CD14-positive monocyte (primary cell): ENCODE measurements at regions not wholly inside any gene's neighbourhood (a gene's known extent, or its start where the extent isn't known, plus 50 kb on each side); places are given as distances from the start of the nearest gene placed in this dataset.

Experiments
- DNase-seq, 3 donors: peaks; one replicate each; pipeline ENCODE4 v3.0.0-alpha.2; 2011 to 2022
- H2AFZ ChIP-seq: 2 replicates; pipeline ENCODE4 v1.6.0; 2012; ENCODE audit warnings: mild to moderate bottlenecking, low read depth, low read length, inconsistent platforms; ENCODE audit not compliant: insufficient read depth, poor library complexity, severe bottlenecking
- H3K27ac ChIP-seq, 2 donors: 1 replicate in 1 of 2; 2 replicates in 1 of 2; pipeline ENCODE4 v1.5.1; 2012 to 2013; ENCODE audit warnings: low read length in 2 of 2, control low read depth in 1 of 2, inconsistent platforms in 1 of 2, low read depth in 1 of 2, mild to moderate bottlenecking in 1 of 2
- H3K27me3 ChIP-seq, 2 donors: one replicate each; pipeline versions ENCODE4 v1.6.0 to v1.6.1; 2011 to 2013; ENCODE audit warnings: low read length in 2 of 2; ENCODE audit not compliant: control insufficient read depth in 2 of 2, insufficient read depth in 2 of 2
- H3K36me3 ChIP-seq, 2 donors: replicated peaks in 1 of 2; 1 replicate in 1 of 2; 2 replicates in 1 of 2; pipeline versions ENCODE4 v1.5.1 to v1.6.1; 2012 to 2013; ENCODE audit warnings: low read length in 2 of 2, control low read depth in 1 of 2, inconsistent platforms in 1 of 2, mild to moderate bottlenecking in 1 of 2; ENCODE audit not compliant: insufficient read depth in 2 of 2, control insufficient read depth in 1 of 2
- H3K4me1 ChIP-seq, 2 donors: 1 replicate in 1 of 2; 2 replicates in 1 of 2; pipeline versions ENCODE4 v1.5.1 to v1.6.1; 2012 to 2013; ENCODE audit warnings: low read length in 2 of 2, control low read depth in 1 of 2, inconsistent platforms in 1 of 2, mild to moderate bottlenecking in 1 of 2, moderate library complexity in 1 of 2; ENCODE audit not compliant: insufficient read depth in 2 of 2, control insufficient read depth in 1 of 2
- H3K4me2 ChIP-seq: replicated peaks from 2 replicates; pipeline ENCODE3; 2012; ENCODE audit warnings: low read length, moderate library complexity, mild to moderate bottlenecking; ENCODE audit not compliant: poor library complexity, severe bottlenecking; ENCODE audit errors: extremely low read depth
- H3K4me3 ChIP-seq, 3 experiments: fragments of 200-600 bp in 1 of 3; sonication (generic) in 1 of 3; replicated peaks in 1 of 3; 1 replicate in 2 of 3; 2 replicates in 1 of 3; pipeline ENCODE4 v1.5.1; 2011 to 2013; ENCODE audit warnings: low read length in 3 of 3, mild to moderate bottlenecking in 3 of 3, control low read depth in 2 of 3, low read depth in 2 of 3, inconsistent platforms in 1 of 3, moderate library complexity in 1 of 3
- H3K79me2 ChIP-seq: 2 replicates; pipeline ENCODE4 v1.6.0; 2012; ENCODE audit warnings: mild to moderate bottlenecking, control low read depth, inconsistent platforms, low read length, moderate library complexity; ENCODE audit not compliant: insufficient read depth
- H3K9ac ChIP-seq: 2 replicates; pipeline ENCODE4 v1.6.0; 2017; ENCODE audit warnings: low read length, mild to moderate bottlenecking; ENCODE audit not compliant: insufficient read depth, poor library complexity, severe bottlenecking
- H3K9me3 ChIP-seq, 2 donors: replicated peaks in 1 of 2; 1 replicate in 1 of 2; 2 replicates in 1 of 2; pipeline versions ENCODE4 v1.5.1 to v1.6.1; 2012 to 2013; ENCODE audit warnings: low read length in 2 of 2, control low read depth in 1 of 2; ENCODE audit not compliant: control insufficient read depth in 1 of 2, insufficient read depth in 1 of 2
- H4K20me1 ChIP-seq: 2 replicates; pipeline ENCODE4 v1.6.0; 2012; ENCODE audit warnings: mild to moderate bottlenecking, low read length, control low read depth, moderate library complexity; ENCODE audit not compliant: insufficient read depth
- H3K27ac Mint-ChIP-seq, 7 donors: one replicate each; pipeline ENCODE4 v1.8.0; 2020; ENCODE audit warnings: mild to moderate bottlenecking in 7 of 7, mixed read lengths in 7 of 7, moderate library complexity in 6 of 7, inconsistent platforms in 2 of 7
- H3K27me3 Mint-ChIP-seq, 3 donors: one replicate each; pipeline ENCODE4 v1.8.0; 2021 to 2022; ENCODE audit warnings: low read depth in 3 of 3, mild to moderate bottlenecking in 3 of 3, mixed read lengths in 3 of 3, moderate library complexity in 3 of 3, inconsistent platforms in 1 of 3
- H3K36me3 Mint-ChIP-seq, 2 donors: one replicate each; pipeline ENCODE4 v1.8.0; 2020; ENCODE audit warnings: mixed read lengths in 2 of 2, inconsistent platforms in 1 of 2, mild to moderate bottlenecking in 1 of 2
- H3K4me1 Mint-ChIP-seq: one replicate; pipeline ENCODE4 v1.8.0; 2020; ENCODE audit warnings: mild to moderate bottlenecking, mixed read lengths
- H3K4me3 Mint-ChIP-seq, 2 donors: one replicate each; pipeline ENCODE4 v1.8.0; 2020; ENCODE audit warnings: mild to moderate bottlenecking in 2 of 2, mixed read lengths in 2 of 2, moderate library complexity in 1 of 2
- H3K9me3 Mint-ChIP-seq, 7 donors: one replicate each; pipeline ENCODE4 v1.8.0; 2020 to 2022; ENCODE audit warnings: mixed read lengths in 7 of 7, mild to moderate bottlenecking in 6 of 7, moderate library complexity in 6 of 7, inconsistent platforms in 2 of 7
- CTCF ChIP-seq: fragments of 200-600 bp; IDR thresholded peaks from one replicate; pipeline ENCODE4 v1.8.0; 2022; ENCODE audit warnings: antibody characterized with exemption, mild to moderate bottlenecking
- WGBS: methylation state at CpG from one replicate; pipeline ENCODE4 v1.1.5; 2013; ENCODE audit warnings: missing lambda C conversion rate; ENCODE audit not compliant: insufficient coverage; 5-methylcytosine and 5-hydroxymethylcytosine counted together
- intact Hi-C, 2 donors: fragments of 100-400 bp; cut with micrococcal nuclease; formaldehyde crosslinking; loops; one replicate each; pipeline versions ENCODE4 v1.15.0 to v1.15.1; 2023

- no peak overlapping the region for H2AFZ ChIP-seq
- H3K79me2 ChIP-seq, result no peaks in the 10 kb centered on the region
- Mint-ChIP-seq H3K4me3 (no peak overlapping the region), H3K27ac (no peak overlapping the region), H3K36me3 (no peaks in the 10 kb centered on the region), H3K9me3 (peaks cover 11 to 64% (median 23%) of the 10 kb centered on the region in 7 donors), H3K27me3 (no peaks in the 10 kb centered on the region), H3K4me1 (no peaks in the 10 kb centered on the region)
- H3K4me1 ChIP-seq, result no peaks in the 10 kb centered on the region
- H3K9ac ChIP-seq, result no peak overlapping the region
- no peaks in the 10 kb centered on the region for H4K20me1 ChIP-seq
- 89% methylated on average over 1 of the region's 1 CpG for WGBS
- H3K36me3 ChIP-seq, result no peaks in the 10 kb centered on the region
- intact Hi-C loops, result no loop called here
- no peak for DNase-seq
- no peak for TF ChIP-seq CTCF
- no peaks in the 10 kb centered on the region for H3K27me3 ChIP-seq
- H3K4me2 ChIP-seq, result no peak overlapping the region
- no peak overlapping the region for H3K27ac ChIP-seq
- H3K9me3 ChIP-seq, result peaks cover 33 to 45% of the 10 kb centered on the region in 2 donors
- H3K4me3 ChIP-seq, result no peak overlapping the region
Measured at GRCh38 chr7:67882843-67883242, 886.2 kb downstream of the TYW1 start.

- no peaks in the 10 kb centered on the region for H3K36me3 Mint-ChIP-seq
- Histone ChIP-seq H3K4me3 (no peak overlapping the region), H4K20me1 (no peaks in the 10 kb centered on the region), H3K79me2 (no peaks in the 10 kb centered on the region), H3K9ac (no peak overlapping the region), H3K27me3 (no peaks in the 10 kb centered on the region), H3K4me2 (no peak overlapping the region), H3K36me3 (no peaks in the 10 kb centered on the region), H3K27ac (no peak overlapping the region), H3K9me3 (peaks cover 48 to 71% of the 10 kb centered on the region in 2 donors), H3K4me1 (no peaks in the 10 kb centered on the region), H2AFZ (no peak overlapping the region)
- H3K27ac Mint-ChIP-seq, result no peak overlapping the region
- no peaks in the 10 kb centered on the region for H3K4me1 Mint-ChIP-seq
- H3K4me3 Mint-ChIP-seq, result no peak overlapping the region
- H3K9me3 Mint-ChIP-seq, result peaks cover 16 to 70% (median 52%) of the 10 kb centered on the region in 7 donors
- intact Hi-C loops, result no loop called here
- no peak for TF ChIP-seq CTCF
- DNase-seq, result no peak
- 81% methylated on average over 12 of the region's 12 CpGs for WGBS
- H3K27me3 Mint-ChIP-seq, result peaks cover 0 to 2% (median 0%) of the 10 kb centered on the region in 3 donors
Measured at GRCh38 chr7:67890316-67890715, 893.7 kb downstream of the TYW1 start.
